ENCODE measurements at regions not wholly inside any gene's neighbourhood (a gene's known extent, or its start where the extent isn't known, plus 50 kb on each side); places are given as distances from the start of the nearest gene placed in this dataset.
A peak's percentile ranks its signal among the peaks of the same experiment; 100 is the strongest.

DNA sequence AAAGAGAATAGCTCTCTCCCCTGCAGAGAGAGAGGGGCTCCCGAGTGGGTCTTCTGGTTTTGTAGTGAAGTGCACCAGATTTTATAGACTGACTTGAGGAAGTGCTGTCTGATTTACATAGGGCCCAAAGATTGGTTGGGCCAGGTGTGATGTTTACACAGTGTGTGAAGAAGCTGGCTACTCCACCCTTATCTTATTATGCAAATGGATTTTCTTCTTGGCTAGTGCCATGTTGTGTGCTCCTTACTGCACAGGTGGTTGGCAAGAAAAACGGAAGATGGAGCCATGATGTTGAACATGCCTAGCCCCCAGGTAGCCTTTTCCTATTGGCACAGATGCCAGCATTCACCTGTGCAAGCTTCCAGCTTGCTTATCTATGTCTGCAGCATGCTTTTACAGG is 112.4 kb upstream of the ARHGAP24 start:
- DNase-seq (ENCODE audit: low read depth in 1 of 2, low spot score in 1 of 2) = no peak
- no peak for TF ChIP-seq JUND (IDR thresholded peaks at IDR 0.05; ENCODE audit: low read depth)
- in situ Hi-C loops (cut with HindIII; ENCODE audit: low pct_unique_long_range_greater_than_20kb, low sequenced_read_pairs) = no loop called here

DNA sequence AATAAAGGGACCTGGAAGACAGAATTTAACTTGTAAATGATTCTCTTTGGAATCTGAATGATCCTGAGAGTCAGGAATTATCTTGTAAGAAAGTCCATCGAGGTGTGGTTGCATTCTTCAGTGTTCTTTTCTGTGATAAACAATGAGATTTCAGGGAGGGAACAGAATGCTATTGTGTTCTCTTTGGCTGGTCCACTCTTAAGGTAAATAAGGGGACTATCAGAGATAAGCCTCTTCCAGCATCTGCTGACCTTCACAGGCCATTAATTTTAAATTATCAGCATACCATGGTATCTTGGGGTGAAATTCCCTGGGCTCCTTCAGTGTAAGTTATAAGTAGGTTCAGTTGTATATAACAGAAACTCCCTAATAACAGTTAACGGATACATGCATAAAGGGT is 107.1 kb upstream of the ARHGAP24 start:
- in situ Hi-C loops (cut with HindIII; ENCODE audit: low pct_unique_long_range_greater_than_20kb, low sequenced_read_pairs) = no loop called here
- no peak for TF ChIP-seq JUND (IDR thresholded peaks at IDR 0.05; ENCODE audit: low read depth)
- no peak for DNase-seq (ENCODE audit: low read depth in 1 of 2, low spot score in 1 of 2)

DNA sequence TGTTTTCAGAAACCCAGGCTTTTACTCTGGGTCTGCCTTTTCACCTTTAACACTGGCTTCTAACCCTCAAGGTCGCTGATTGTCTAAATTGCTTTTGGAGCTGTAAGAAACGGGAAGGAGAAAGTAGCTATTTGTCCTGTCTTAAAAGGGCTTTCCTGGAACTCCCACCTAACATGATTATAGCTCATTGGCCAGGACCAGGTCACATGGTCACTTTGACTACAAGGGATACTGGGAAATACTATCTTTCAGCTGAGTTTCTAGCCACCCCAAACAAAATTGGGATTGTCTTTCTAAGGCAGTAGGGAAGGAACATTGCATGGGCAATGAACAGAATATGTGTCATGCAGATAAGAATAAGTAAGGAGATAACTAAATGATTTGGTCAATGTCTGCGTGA is 106.7 kb upstream of the ARHGAP24 start:
- in situ Hi-C loops (cut with HindIII; ENCODE audit: low pct_unique_long_range_greater_than_20kb, low sequenced_read_pairs) = no loop called here
- no peak for DNase-seq (ENCODE audit: low read depth in 1 of 2, low spot score in 1 of 2)
- no peak for TF ChIP-seq JUND (IDR thresholded peaks at IDR 0.05; ENCODE audit: low read depth)

DNA sequence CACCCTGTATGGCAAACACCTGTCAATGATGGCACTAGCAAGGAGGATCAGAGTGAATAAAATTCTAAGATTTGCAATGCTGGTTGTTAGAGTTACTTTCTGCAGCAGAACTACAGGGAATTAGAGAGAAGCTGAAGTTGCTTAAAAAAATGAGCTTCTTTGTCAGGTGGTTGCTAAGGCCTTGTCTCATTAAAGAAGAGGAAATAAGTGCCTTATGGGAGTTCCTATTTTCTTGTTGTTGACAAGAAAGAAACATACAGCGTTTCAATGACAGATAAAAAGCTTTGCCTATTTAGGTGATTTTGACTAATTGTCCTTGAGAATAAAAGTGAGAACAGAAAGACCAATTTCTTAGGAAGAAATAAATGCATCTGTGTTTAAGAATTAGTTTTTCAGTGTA is 106.0 kb upstream of the ARHGAP24 start:
- TF ChIP-seq JUND (IDR thresholded peaks at IDR 0.05; ENCODE audit: low read depth) = no peak
- DNase-seq (ENCODE audit: low read depth in 1 of 2, low spot score in 1 of 2) = no peak
- in situ Hi-C loops (cut with HindIII; ENCODE audit: low pct_unique_long_range_greater_than_20kb, low sequenced_read_pairs) = no loop called here

DNA sequence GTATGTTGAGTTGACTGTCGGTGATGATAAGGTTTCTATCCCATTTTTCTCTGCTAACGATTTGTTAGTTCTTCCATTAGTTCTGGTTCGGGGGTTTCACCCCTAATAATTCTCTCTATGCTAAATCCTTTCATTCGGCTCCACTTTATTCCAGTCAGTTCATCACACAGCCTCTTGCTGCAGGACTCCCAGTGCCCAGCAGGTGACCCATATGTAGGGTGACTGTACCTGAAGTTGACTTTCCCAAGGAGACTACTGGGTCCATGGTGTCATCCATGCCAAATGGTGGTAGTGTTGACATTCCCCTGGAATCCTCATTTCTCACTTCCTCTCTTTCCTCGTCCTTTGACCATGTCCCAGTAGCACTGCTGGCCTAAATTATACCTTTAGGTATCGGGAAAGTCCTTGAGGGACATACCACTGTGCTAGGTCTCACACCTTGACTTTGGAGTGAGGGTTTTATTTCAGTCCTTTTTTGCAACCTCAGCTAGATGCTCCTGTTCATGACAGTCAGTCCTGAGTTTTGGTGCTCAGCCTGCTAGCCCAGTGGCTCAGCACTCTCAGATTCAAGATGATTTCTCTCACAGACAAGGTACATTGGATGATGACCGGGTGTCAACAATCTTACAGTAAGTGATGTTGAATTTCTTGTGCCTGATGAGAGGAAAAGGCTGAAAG is 105.1 kb upstream of the ARHGAP24 start:
- TF ChIP-seq JUND (IDR thresholded peaks at IDR 0.05; ENCODE audit: low read depth) = no peak
- in situ Hi-C loops (cut with HindIII; ENCODE audit: low pct_unique_long_range_greater_than_20kb, low sequenced_read_pairs) = no loop called here
- DNase-seq (ENCODE audit: low read depth in 1 of 2, low spot score in 1 of 2) = peak in 1 of 2 experiments; percentile 12

DNA sequence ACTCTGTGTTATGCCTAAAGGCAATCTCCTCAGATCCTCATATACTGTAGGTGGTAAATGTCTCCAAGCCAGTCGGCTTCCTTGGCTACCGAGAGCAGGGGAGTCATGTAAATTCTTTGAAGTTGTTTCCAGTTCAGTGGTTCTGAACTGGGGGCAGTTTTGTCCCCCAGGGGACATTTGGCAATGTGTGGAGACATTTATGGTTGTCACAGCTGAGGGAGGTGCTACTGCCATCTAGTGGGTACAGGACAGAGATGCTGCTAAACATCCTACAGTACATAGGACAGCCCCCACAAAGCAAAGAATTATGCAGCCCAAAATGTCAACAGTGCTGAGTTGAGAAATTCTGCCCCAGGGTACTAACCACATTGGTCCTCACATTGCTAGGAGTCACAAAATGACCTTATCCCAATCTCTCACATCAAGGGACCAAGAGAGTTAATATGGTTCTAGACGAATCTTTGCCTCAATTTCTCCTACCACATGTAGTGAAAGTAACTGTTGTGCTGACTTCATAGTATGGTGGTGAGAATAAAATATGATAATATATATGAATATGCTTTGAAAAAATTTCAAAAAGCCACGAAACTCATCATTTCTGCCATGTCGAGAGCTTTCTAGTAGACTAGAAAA is 104.4 kb upstream of the ARHGAP24 start:
- in situ Hi-C loops (cut with HindIII; ENCODE audit: low pct_unique_long_range_greater_than_20kb, low sequenced_read_pairs) = no loop called here
- TF ChIP-seq JUND (IDR thresholded peaks at IDR 0.05; ENCODE audit: low read depth) = no peak
- DNase-seq (ENCODE audit: low read depth in 1 of 2, low spot score in 1 of 2) = peak in 1 of 2 experiments; percentile 62

DNA sequence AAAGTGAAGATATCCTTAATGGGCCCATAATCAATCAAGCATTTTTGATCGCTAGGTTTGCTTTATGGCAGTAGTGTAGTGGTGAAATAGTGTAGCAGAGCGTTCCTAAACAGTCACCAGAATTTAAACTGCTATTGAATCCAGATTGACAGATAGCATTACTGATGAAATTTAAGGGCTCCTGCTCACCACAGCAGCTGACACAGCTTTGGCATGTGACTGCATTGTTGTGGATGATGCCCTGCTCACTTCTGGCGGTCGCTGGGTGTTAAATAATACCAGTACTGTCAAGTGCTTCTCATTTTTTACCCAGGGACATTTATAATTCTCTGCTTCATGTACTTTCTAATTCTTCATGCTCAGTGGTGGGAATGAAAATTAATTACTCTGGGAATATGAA is 102.0 kb upstream of the ARHGAP24 start:
- no peak for TF ChIP-seq JUND (IDR thresholded peaks at IDR 0.05; ENCODE audit: low read depth)
- in situ Hi-C loops (cut with HindIII; ENCODE audit: low pct_unique_long_range_greater_than_20kb, low sequenced_read_pairs) = no loop called here
- DNase-seq (ENCODE audit: low read depth in 1 of 2, low spot score in 1 of 2) = no peak

DNA sequence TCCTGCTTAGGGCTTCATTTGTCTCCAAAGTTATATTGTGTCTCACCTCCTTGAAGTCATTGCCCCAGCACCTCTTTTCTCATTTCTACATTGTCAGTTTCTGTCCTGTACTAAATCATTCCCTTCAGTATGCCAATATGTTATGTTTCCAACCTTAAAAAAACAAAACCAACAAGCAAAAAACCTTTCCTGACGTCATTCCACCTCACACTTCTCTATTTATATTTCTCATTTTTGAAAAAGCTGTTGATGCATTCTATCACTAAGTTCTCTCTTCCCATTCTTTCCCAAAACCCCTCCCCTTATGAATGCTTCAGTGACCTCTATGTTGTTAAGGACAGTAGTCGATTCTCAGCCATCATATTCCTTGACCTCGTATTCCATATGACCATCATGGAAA is 98.7 kb upstream of the ARHGAP24 start:
- no peak for TF ChIP-seq JUND (IDR thresholded peaks at IDR 0.05; ENCODE audit: low read depth)
- no peak for DNase-seq (ENCODE audit: low read depth in 1 of 2, low spot score in 1 of 2)
- in situ Hi-C loops (cut with HindIII; ENCODE audit: low pct_unique_long_range_greater_than_20kb, low sequenced_read_pairs) = no loop called here

DNA sequence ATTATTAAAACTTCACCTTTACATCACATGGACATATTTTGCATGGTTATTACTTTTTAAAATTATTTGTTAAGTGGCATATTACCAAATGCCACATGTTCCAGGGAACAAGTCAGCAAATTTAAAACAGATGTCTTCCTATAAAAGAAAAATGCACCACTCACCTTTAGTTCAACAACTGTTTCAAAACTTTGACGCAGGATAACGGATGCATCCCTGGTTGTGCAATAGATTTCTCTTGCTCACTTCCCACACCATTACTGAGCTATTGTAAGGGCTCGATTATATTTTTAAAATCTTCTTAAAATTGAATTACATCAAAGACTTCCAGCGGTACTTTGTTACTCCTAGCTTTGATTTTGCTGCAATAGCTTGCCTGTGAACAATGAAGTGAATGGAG is 93.0 kb upstream of the ARHGAP24 start:
- TF ChIP-seq JUND (IDR thresholded peaks at IDR 0.05; ENCODE audit: low read depth) = no peak
- in situ Hi-C loops (cut with HindIII; ENCODE audit: low pct_unique_long_range_greater_than_20kb, low sequenced_read_pairs) = no loop called here
- DNase-seq (ENCODE audit: low read depth in 1 of 2, low spot score in 1 of 2) = no peak

DNA sequence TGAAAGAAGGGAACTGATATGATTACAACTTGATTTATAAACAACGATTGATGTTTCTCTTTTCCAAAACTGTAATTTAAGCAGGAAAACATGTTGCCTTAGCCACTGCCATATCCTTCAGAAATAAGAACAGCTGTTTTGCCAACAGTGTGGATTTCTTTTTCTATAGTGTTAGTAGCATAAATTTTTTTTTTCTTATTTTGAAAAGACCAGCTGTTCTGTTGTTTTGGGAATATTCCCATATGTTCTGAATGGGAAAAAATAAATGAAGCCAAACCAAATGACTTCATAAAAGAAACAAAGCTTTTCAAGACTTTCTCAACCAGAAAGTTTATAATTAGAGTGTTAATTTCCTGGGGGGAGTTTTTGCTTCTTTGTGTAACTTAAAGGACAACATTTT is 83.9 kb upstream of the ARHGAP24 start:
- in situ Hi-C loops (cut with HindIII; ENCODE audit: low pct_unique_long_range_greater_than_20kb, low sequenced_read_pairs) = no loop called here
- DNase-seq (ENCODE audit: low read depth in 1 of 2, low spot score in 1 of 2) = no peak
- TF ChIP-seq JUND (IDR thresholded peaks at IDR 0.05; ENCODE audit: low read depth) = no peak

DNA sequence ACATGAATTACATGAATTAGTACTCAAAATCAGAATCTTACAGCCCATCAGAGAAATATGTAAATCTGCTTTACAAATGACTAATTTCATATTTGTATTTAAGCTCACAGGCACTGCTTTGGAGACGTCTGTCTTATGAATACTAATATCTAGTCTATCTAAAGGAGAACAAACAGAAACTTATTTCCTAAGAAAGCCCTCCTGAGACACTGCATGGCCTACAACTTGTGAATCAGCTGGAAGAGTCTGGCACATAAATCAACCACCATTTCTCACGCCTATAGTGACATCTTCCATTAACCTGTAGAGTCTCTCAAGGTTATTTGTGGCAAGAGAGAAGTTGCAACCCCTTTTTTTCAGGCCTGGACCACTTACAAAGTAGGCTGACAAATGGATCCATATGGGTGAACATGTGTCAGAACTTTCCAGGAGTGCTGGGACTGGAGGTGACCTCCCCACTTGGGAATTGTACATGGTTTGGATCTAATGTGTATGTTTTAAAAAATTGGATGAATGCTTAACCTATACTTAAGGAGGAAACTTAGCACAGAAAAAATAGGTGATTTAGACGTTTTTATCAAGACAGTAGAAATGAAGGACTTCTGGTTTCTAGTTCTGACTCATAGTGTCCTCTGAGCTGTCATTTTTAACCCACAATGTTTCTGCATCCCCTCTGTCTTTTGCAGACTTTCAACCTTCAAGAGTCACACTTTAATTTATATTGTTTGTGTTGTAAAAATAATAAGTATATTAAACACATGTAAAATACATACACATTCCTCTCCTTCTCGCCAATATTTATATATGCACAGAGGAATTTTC is 83.2 kb upstream of the ARHGAP24 start:
- in situ Hi-C loops (cut with HindIII; ENCODE audit: low pct_unique_long_range_greater_than_20kb, low sequenced_read_pairs) = no loop called here
- no peak for TF ChIP-seq JUND (IDR thresholded peaks at IDR 0.05; ENCODE audit: low read depth)
- DNase-seq (ENCODE audit: low read depth in 1 of 2, low spot score in 1 of 2) = no peak

DNA sequence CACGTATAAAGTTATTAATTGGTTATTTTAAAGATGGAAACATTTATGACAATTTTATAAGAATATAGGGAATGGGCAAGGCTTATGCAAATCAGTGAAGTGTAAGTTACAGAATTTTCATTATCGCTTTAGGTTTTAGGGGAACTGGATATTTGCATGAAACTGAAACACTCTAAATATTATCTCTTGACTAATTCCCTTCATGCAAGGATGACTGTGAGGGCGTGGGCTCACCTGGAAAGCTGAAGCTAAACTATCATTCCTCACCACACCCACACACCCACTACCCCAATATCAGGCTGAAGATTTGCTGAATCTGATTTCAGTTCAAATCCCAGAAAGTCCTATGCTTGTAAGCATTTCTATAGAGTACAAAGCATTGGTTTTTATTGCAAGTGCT is 81.7 kb upstream of the ARHGAP24 start:
- in situ Hi-C loops (cut with HindIII; ENCODE audit: low pct_unique_long_range_greater_than_20kb, low sequenced_read_pairs) = no loop called here
- no peak for TF ChIP-seq JUND (IDR thresholded peaks at IDR 0.05; ENCODE audit: low read depth)
- DNase-seq (ENCODE audit: low read depth in 1 of 2, low spot score in 1 of 2) = no peak

DNA sequence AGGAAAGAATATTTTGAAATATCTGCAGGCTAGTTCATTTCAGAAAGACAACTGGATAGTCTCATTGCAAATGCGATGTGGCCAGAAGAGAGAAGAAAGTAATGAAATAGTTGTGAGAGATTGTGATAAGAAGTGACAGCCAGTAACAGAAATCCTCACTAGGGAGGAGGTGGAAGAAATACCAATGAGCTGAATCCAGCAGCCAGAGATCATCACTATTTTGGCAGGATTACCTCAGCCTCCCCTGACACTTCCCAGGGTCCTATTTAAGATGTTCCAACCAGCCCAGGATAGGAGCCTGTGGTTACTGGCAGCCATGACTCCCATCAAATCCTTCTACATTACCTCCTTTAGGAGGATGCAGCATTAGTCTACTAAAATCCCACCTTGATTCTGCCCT is 76.7 kb upstream of the ARHGAP24 start:
- in situ Hi-C loops (cut with HindIII; ENCODE audit: low pct_unique_long_range_greater_than_20kb, low sequenced_read_pairs) = no loop called here

More for the DNA sequence above, 76.7 kb upstream of the ARHGAP24 start:
- no peak for TF ChIP-seq JUND (IDR thresholded peaks at IDR 0.05; ENCODE audit: low read depth)
- DNase-seq (ENCODE audit: low read depth in 1 of 2, low spot score in 1 of 2) = no peak

Measured in T47D (cell line).